ENCODE measurements at regions not wholly inside any gene's neighbourhood (a gene's known extent, or its start where the extent isn't known, plus 50 kb on each side); places are given as distances from the start of the nearest gene placed in this dataset.
"Not testable (repeated sequence)": the region's sequence is repeated elsewhere in the genome, so short reads cannot be mapped to it uniquely, and the experiment has no call there.

DNA sequence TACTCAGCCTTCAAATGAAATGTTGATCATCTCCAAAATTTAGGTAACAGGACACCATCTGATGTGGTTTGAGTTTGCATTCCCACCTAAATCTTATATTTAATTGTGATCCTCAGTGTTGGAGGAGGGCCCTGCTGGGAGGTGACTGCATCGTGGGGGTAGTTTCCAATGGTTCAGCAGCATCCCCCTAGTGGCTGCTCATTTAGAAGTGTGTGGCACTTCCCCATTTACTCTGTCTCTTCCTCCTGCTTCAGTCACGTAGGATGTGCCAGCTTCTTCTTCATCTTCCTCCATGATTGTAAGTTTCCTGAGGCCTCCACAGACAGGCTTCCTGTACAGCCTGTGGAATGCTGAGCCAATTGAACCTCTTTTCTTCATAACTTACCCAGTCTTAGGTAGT is 731.2 kb downstream of the USP25 start:
- Histone ChIP-seq H3K23ac (ENCODE audit: low read depth, low read length, poor library complexity) (no peak overlapping the region), H3K4me1 (ENCODE audit: control insufficient read depth in 2 of 2, insufficient read depth in 1 of 2, low read depth in 1 of 2, low read length in 2 of 2) (peaks cover 3 to 5% of the 10 kb centered on the region in 2 donors), H2AK5ac (ENCODE audit: low read depth, low read length) (no peak overlapping the region), H2BK12ac (ENCODE audit: low read length) (no peak overlapping the region), H2AFZ (ENCODE audit: low read length) (no peak overlapping the region), H3K9ac (ENCODE audit: low read depth, low read length, poor library complexity) (no peak overlapping the region), H2BK120ac (ENCODE audit: low read depth, low read length) (no peak overlapping the region), H3K4me2 (ENCODE audit: insufficient read depth, low read length, poor library complexity, severe bottlenecking) (no peak overlapping the region), H3K79me1 (ENCODE audit: low read depth, low read length) (no peaks in the 10 kb centered on the region), H4K8ac (ENCODE audit: low read depth, low read length) (no peak overlapping the region), H3K9me3 (replicated peaks in 1 of 2; ENCODE audit: control insufficient read depth in 2 of 2, insufficient read depth in 1 of 2, low read depth in 1 of 2, low read length in 2 of 2) (peaks cover 2 to 32% of the 10 kb centered on the region in 2 donors), H3K18ac (ENCODE audit: low read length) (no peak overlapping the region), H3K27ac (replicated peaks; ENCODE audit: low read length) (no peak overlapping the region), H3K14ac (ENCODE audit: low read length) (no peak overlapping the region), H3K4ac (ENCODE audit: low read length) (no peak overlapping the region), H4K91ac (ENCODE audit: low read depth, low read length, poor library complexity) (no peak overlapping the region), H2BK5ac (ENCODE audit: low read length) (no peak overlapping the region), H3K4me3 (ENCODE audit: low read length in 2 of 2) (no peak overlapping the region), H3K36me3 (replicated peaks in 1 of 2; ENCODE audit: control insufficient read depth in 2 of 2, insufficient read depth in 2 of 2, low read length in 2 of 2) (no peaks in the 10 kb centered on the region), H3K27me3 (ENCODE audit: control insufficient read depth in 3 of 3, insufficient read depth in 3 of 3, low read depth in 1 of 3, low read length in 3 of 3) (no peaks in the 10 kb centered on the region), H2BK15ac (ENCODE audit: low read length) (no peak overlapping the region)
- DNase-seq (ENCODE audit: low spot score), result no peak
- no CpG with 5 or more reads among the region's 2 CpGs for WGBS, 2 donors (ENCODE audit: extremely low coverage in 2 of 2, insufficient read length in 2 of 2, insufficient replicate concordance in 1 of 2)

DNA sequence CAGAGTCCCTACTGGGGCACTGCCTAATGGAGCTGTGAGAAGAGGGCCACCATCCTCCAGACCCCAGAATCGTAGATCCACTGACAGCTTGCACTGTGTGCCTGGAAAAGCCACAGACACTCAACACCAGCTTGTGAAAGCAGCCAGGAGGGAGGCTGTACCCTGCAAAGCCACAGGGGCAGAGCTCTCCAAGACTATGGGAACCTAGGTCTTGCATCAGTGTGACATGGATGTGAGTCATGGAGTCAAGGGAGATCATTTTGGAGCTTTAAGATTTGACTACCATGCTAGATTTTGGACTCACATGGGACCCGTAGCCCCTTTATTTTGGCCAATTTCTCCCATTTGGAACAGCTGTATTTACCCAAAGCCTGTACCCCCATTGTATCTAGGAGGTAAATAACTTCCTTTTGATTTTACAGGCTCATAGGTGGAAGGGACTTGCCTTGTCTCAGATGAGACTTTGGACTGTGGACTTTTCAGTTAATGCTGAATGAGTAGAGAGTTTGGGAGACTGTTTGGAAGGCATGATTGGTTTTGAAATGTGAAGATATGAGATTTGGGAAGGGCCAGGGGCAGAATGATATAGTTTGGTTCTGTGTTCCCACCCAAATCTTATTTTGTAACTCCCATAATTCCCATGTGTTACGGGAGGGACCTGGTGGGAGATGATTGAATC is 734.6 kb downstream of the USP25 start:
- H3K4ac ChIP-seq (ENCODE audit: low read length); H2BK15ac ChIP-seq (ENCODE audit: low read length); H3K27ac ChIP-seq (replicated peaks; ENCODE audit: low read length); H3K27me3 ChIP-seq (ENCODE audit: control insufficient read depth in 3 of 3, insufficient read depth in 3 of 3, low read depth in 1 of 3, low read length in 3 of 3); H4K91ac ChIP-seq (ENCODE audit: low read depth, low read length, poor library complexity); H3K79me1 ChIP-seq (ENCODE audit: low read depth, low read length); H3K14ac ChIP-seq (ENCODE audit: low read length); H2BK5ac ChIP-seq (ENCODE audit: low read length); H3K23ac ChIP-seq (ENCODE audit: low read depth, low read length, poor library complexity); H3K9ac ChIP-seq (ENCODE audit: low read depth, low read length, poor library complexity); H2BK120ac ChIP-seq (ENCODE audit: low read depth, low read length); H3K36me3 ChIP-seq (replicated peaks in 1 of 2; ENCODE audit: control insufficient read depth in 2 of 2, insufficient read depth in 2 of 2, low read length in 2 of 2); DNase-seq (ENCODE audit: low spot score); H3K18ac ChIP-seq (ENCODE audit: low read length); H2AK5ac ChIP-seq (ENCODE audit: low read depth, low read length); H4K8ac ChIP-seq (ENCODE audit: low read depth, low read length); H3K4me2 ChIP-seq (ENCODE audit: insufficient read depth, low read length, poor library complexity, severe bottlenecking); H3K4me1 ChIP-seq (ENCODE audit: control insufficient read depth in 2 of 2, insufficient read depth in 1 of 2, low read depth in 1 of 2, low read length in 2 of 2); H2AFZ ChIP-seq (ENCODE audit: low read length); H3K4me3 ChIP-seq (ENCODE audit: low read length in 2 of 2); H2BK12ac ChIP-seq (ENCODE audit: low read length): not testable (repeated sequence)
- no CpG with 5 or more reads among the region's 3 CpGs for WGBS, 2 donors (ENCODE audit: extremely low coverage in 2 of 2, insufficient read length in 2 of 2, insufficient replicate concordance in 1 of 2)
- H3K9me3 ChIP-seq (replicated peaks in 1 of 2; ENCODE audit: control insufficient read depth in 2 of 2, insufficient read depth in 1 of 2, low read depth in 1 of 2, low read length in 2 of 2), result peaks cover 2 to 30% of the 10 kb centered on the region in 2 donors

- H3K14ac ChIP-seq (ENCODE audit: low read length), result no peak overlapping the region
- no peaks in the 10 kb centered on the region for H3K27me3 ChIP-seq (ENCODE audit: control insufficient read depth in 3 of 3, insufficient read depth in 3 of 3, low read depth in 1 of 3, low read length in 3 of 3)
- H3K9ac ChIP-seq (ENCODE audit: low read depth, low read length, poor library complexity), result no peak overlapping the region
- WGBS, 2 donors (ENCODE audit: extremely low coverage in 2 of 2, insufficient read length in 2 of 2, insufficient replicate concordance in 1 of 2), result no CpG with 5 or more reads among the region's 2 CpGs
- H3K23ac ChIP-seq (ENCODE audit: low read depth, low read length, poor library complexity), result no peak overlapping the region
- H3K18ac ChIP-seq (ENCODE audit: low read length), result no peak overlapping the region
- H2BK15ac ChIP-seq (ENCODE audit: low read length), result no peak overlapping the region
- no peak overlapping the region for H3K4me2 ChIP-seq (ENCODE audit: insufficient read depth, low read length, poor library complexity, severe bottlenecking)
- no peak for DNase-seq (ENCODE audit: low spot score)
- no peak overlapping the region for H3K4ac ChIP-seq (ENCODE audit: low read length)
- H3K9me3 ChIP-seq (replicated peaks in 1 of 2; ENCODE audit: control insufficient read depth in 2 of 2, insufficient read depth in 1 of 2, low read depth in 1 of 2, low read length in 2 of 2), result peaks cover 0 to 11% of the 10 kb centered on the region in 2 donors
- H4K8ac ChIP-seq (ENCODE audit: low read depth, low read length), result no peak overlapping the region
- H2BK120ac ChIP-seq (ENCODE audit: low read depth, low read length), result no peak overlapping the region
- H3K36me3 ChIP-seq (replicated peaks in 1 of 2; ENCODE audit: control insufficient read depth in 2 of 2, insufficient read depth in 2 of 2, low read length in 2 of 2), result no peaks in the 10 kb centered on the region
- no peak overlapping the region for H2AFZ ChIP-seq (ENCODE audit: low read length)
- no peak overlapping the region for H4K91ac ChIP-seq (ENCODE audit: low read depth, low read length, poor library complexity)
- no peak overlapping the region for H2BK12ac ChIP-seq (ENCODE audit: low read length)
- no peak overlapping the region for H3K4me3 ChIP-seq (ENCODE audit: low read length in 2 of 2)
- no peak overlapping the region for H2AK5ac ChIP-seq (ENCODE audit: low read depth, low read length)
- no peak overlapping the region for H3K27ac ChIP-seq (replicated peaks; ENCODE audit: low read length)
- H3K4me1 ChIP-seq (ENCODE audit: control insufficient read depth in 2 of 2, insufficient read depth in 1 of 2, low read depth in 1 of 2, low read length in 2 of 2), result no peaks in the 10 kb centered on the region
- no peak overlapping the region for H2BK5ac ChIP-seq (ENCODE audit: low read length)
- H3K79me1 ChIP-seq (ENCODE audit: low read depth, low read length), result no peaks in the 10 kb centered on the region
Measured at GRCh38 chr21:16468184-16468583, 738.4 kb downstream of the USP25 start.

DNA sequence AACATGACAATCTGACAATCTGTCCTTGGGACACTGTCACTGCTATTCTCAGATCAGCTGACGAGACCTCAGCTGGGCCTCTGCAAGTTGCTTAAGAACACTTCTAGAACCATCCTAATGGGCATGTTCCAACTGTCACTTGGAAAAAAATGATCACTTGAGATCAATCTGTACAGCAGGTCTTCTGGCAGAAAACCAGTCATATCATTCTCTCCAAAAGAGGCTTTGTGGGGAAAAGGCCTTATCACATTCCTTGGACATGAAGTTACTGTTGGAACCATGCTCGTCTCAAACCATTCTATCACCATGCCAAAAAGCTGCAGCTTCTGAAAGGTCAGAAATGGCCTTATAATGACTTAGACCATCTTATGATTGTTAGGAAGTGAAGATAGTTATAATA is 744.2 kb downstream of the USP25 start:
- whole genome bisulfite sequencing, 2 donors (ENCODE audit: extremely low coverage in 2 of 2, insufficient read length in 2 of 2, insufficient replicate concordance in 1 of 2), result no CpG with 5 or more reads among the region's 2 CpGs

More for the DNA sequence above, 744.2 kb downstream of the USP25 start:
- Histone ChIP-seq H2BK12ac (ENCODE audit: low read length) (no peak overlapping the region), H2BK120ac (ENCODE audit: low read depth, low read length) (no peak overlapping the region), H3K36me3 (replicated peaks in 1 of 2; ENCODE audit: control insufficient read depth in 2 of 2, insufficient read depth in 2 of 2, low read length in 2 of 2) (no peaks in the 10 kb centered on the region), H3K27ac (replicated peaks; ENCODE audit: low read length) (no peak overlapping the region), H2BK15ac (ENCODE audit: low read length) (no peak overlapping the region), H4K8ac (ENCODE audit: low read depth, low read length) (no peak overlapping the region), H2AFZ (ENCODE audit: low read length) (no peak overlapping the region), H3K18ac (ENCODE audit: low read length) (no peak overlapping the region), H2BK5ac (ENCODE audit: low read length) (no peak overlapping the region), H3K27me3 (ENCODE audit: control insufficient read depth in 3 of 3, insufficient read depth in 3 of 3, low read depth in 1 of 3, low read length in 3 of 3) (no peaks in the 10 kb centered on the region), H2AK5ac (ENCODE audit: low read depth, low read length) (no peak overlapping the region), H3K23ac (ENCODE audit: low read depth, low read length, poor library complexity) (no peak overlapping the region), H3K4me1 (ENCODE audit: control insufficient read depth in 2 of 2, insufficient read depth in 1 of 2, low read depth in 1 of 2, low read length in 2 of 2) (no peaks in the 10 kb centered on the region), H3K4me2 (ENCODE audit: insufficient read depth, low read length, poor library complexity, severe bottlenecking) (no peak overlapping the region), H3K14ac (ENCODE audit: low read length) (no peak overlapping the region), H3K4me3 (ENCODE audit: low read length in 2 of 2) (no peak overlapping the region), H3K79me1 (ENCODE audit: low read depth, low read length) (no peaks in the 10 kb centered on the region), H4K91ac (ENCODE audit: low read depth, low read length, poor library complexity) (no peak overlapping the region), H3K9me3 (replicated peaks in 1 of 2; ENCODE audit: control insufficient read depth in 2 of 2, insufficient read depth in 1 of 2, low read depth in 1 of 2, low read length in 2 of 2) (peaks cover 0 to 2% of the 10 kb centered on the region in 2 donors), H3K9ac (ENCODE audit: low read depth, low read length, poor library complexity) (no peak overlapping the region), H3K4ac (ENCODE audit: low read length) (no peak overlapping the region)
- DNase-seq (ENCODE audit: low spot score), result no peak

Data from neuronal stem cell (in vitro differentiated cells).